ENCODE measurements at regions not wholly inside any gene's neighbourhood (a gene's known extent, or its start where the extent isn't known, plus 50 kb on each side); places are given as distances from the start of the nearest gene placed in this dataset.

GRCh38 chr6:6533176-6533575, 55.3 kb upstream of the LY86 start:
- no peak for DNase-seq

GRCh38 chr6:6534399-6534798, 54.1 kb upstream of the LY86 start:
- DNase-seq = no peak

- no peak for DNase-seq
These were observed 50.8 kb upstream of the LY86 start for GRCh38 chr6:6537488-6538260.

- no peak for DNase-seq
These were observed 50.3 kb upstream of the LY86 start for GRCh38 chr6:6538261-6538660.

All from T-helper 2 cell (primary cell).